ENCODE measurements at regions not wholly inside any gene's neighbourhood (a gene's known extent, or its start where the extent isn't known, plus 50 kb on each side); places are given as distances from the start of the nearest gene placed in this dataset.

DNA sequence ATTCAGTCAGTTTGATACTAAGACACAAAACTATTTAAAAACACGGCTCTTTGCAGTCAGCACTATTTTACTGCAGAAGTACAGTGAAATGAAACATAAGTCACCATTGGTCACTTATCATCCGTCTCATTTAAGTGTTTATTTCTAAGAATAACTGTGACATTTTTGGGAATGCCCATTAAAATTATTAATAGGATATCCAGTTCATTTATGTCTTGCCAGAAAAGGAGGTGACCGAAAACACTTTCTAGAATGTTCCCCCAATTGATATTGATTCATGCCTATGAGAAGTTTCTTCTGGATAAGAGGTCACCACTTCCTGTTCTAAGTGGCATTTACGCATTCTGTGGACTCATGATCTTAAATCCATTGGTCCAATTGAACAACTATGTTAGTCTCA lies 477.3 kb downstream of the LIG4 start:
- TF ChIP-seq CTCF (IDR thresholded peaks at IDR 0.05; ENCODE audit: low read depth, low read length) (no peak), POLR2A (IDR thresholded peaks at IDR 0.05; ENCODE audit: extremely low read depth, insufficient read length) (no peak)
- TF ChIP-seq, protein P1, sequence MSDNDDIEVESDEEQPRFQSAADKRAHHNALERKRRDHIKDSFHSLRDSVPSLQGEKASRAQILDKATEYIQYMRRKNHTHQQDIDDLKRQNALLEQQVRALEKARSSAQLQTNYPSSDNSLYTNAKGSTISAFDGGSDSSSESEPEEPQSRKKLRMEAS (IDR thresholded peaks at IDR 0.05; ENCODE audit: low read depth, low read length), result no peak

All from NB4 (cell line).